Nephron progenitor cell (in vitro differentiated cells): ENCODE measurements at regions not wholly inside any gene's neighbourhood (a gene's known extent, or its start where the extent isn't known, plus 50 kb on each side); places are given as distances from the start of the nearest gene placed in this dataset.

ENCODE experiments used
- DNase-seq: peaks from one replicate; pipeline ENCODE4 v3.0.0; 2021
- H3K27ac Mint-ChIP-seq: 2 replicates; pipeline ENCODE4 v1.8.0; 2021; ENCODE audit warnings: mild to moderate bottlenecking, moderate library complexity, mixed read lengths
- H3K27me3 Mint-ChIP-seq: 2 replicates; pipeline ENCODE4 v1.8.0; 2021; ENCODE audit warnings: mild to moderate bottlenecking, low read depth, mixed read lengths; ENCODE audit not compliant: poor library complexity
- H3K36me3 Mint-ChIP-seq: 2 replicates; pipeline ENCODE4 v1.8.0; 2021; ENCODE audit warnings: low read depth, mixed read lengths
- H3K4me1 Mint-ChIP-seq: 2 replicates; pipeline ENCODE4 v1.8.0; 2021; ENCODE audit warnings: mixed read lengths
- H3K4me3 Mint-ChIP-seq: 2 replicates; pipeline ENCODE4 v1.8.0; 2021; ENCODE audit warnings: mild to moderate bottlenecking, moderate library complexity, mixed read lengths
- H3K9me3 Mint-ChIP-seq: 2 replicates; pipeline ENCODE4 v1.8.0; 2021; ENCODE audit warnings: mild to moderate bottlenecking, moderate library complexity, mixed read lengths
- CTCF ChIP-seq: fragments of 200-600 bp; sonication (generic); IDR thresholded peaks from 2 replicates; pipeline ENCODE4 v1.5.0; 2021; ENCODE audit warnings: antibody characterized with exemption

- Mint-ChIP-seq H3K27me3 (peaks cover 4% of the 10 kb centered on the region), H3K27ac (no peak overlapping the region), H3K4me3 (no peak overlapping the region), H3K9me3 (no peaks in the 10 kb centered on the region), H3K4me1 (peaks cover 2% of the 10 kb centered on the region), H3K36me3 (no peaks in the 10 kb centered on the region)
- no peak for DNase-seq
- TF ChIP-seq CTCF: no peak
These were observed 106.8 kb downstream of the CNTN3 start for GRCh38 chr3:74507691-74508090.

DNA sequence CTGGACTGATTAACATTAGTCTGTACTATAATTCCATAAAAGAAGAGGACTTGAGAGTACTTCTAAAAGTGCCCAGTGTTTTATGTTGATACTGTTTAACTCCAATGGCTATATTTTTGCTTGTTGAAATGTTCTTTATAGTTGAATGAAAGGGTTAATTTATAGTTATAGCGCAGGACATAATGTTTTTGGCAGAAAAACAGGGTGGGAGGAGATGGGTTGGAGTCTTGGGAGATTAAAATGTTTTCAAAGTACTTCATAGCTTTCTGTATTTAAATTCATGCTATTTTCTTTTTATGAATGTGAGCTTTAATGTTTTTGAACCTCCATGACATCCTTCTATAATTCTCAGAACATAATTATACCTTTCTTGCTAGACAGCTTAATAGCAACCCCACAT lies 108.2 kb downstream of the CNTN3 start:
- Mint-ChIP-seq H3K27me3 (peaks cover 4% of the 10 kb centered on the region), H3K4me3 (no peak overlapping the region), H3K9me3 (no peaks in the 10 kb centered on the region), H3K27ac (no peak overlapping the region), H3K36me3 (no peaks in the 10 kb centered on the region), H3K4me1 (peaks cover 6% of the 10 kb centered on the region)
- no peak for TF ChIP-seq CTCF
- DNase-seq: no peak

DNA sequence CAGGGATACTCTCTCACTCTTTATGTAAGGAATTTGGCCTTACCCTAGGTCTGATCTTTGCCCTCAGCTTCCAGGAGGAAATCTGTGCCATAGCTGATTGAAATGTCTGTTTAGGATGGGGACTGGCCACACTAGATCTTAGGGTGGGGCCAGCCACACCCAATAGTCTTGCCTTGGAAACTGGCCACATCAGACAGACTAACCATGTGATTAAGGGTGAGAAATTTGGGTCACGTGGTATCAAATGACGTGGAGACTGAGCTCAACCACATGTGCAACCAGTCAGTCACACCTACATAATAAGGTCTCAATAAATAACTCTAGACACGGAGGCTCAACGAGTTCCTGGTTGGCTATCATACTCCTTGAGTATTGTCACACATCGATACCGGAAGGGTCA lies 113.5 kb downstream of the CNTN3 start:
- no peak for TF ChIP-seq CTCF
- no peak for DNase-seq
- Mint-ChIP-seq H3K36me3 (no peaks in the 10 kb centered on the region), H3K9me3 (no peaks in the 10 kb centered on the region), H3K4me1 (peaks cover 6% of the 10 kb centered on the region), H3K27me3 (no peaks in the 10 kb centered on the region), H3K4me3 (no peak overlapping the region), H3K27ac (no peak overlapping the region)

DNA sequence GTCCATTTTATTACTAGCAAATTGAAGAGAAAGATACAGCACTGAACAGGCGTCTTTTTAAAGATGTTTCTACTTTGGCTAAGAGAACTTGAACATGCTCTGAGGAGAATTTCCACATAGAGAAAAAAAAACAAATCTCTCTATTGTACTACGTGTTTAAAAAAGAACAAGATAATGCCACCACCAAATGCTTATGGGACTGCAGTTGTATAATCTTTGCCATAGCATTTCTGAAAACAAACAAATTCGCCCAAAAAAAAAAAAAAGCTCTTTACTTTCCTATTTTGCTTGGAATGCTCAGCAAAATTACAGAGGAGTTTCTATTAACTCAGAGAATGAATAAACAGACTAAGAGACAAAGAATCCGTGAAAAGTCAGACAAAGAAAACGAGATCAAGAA lies 114.2 kb downstream of the CNTN3 start:
- Mint-ChIP-seq H3K4me3 (no peak overlapping the region), H3K4me1 (peaks cover 6% of the 10 kb centered on the region), H3K27ac (no peak overlapping the region), H3K36me3 (no peaks in the 10 kb centered on the region), H3K9me3 (no peaks in the 10 kb centered on the region), H3K27me3 (no peaks in the 10 kb centered on the region)
- no peak for TF ChIP-seq CTCF
- DNase-seq: no peak

GRCh38 chr3:74491874-74492273 lies 122.6 kb downstream of the CNTN3 start:
- no peak for DNase-seq
- Mint-ChIP-seq H3K9me3 (no peaks in the 10 kb centered on the region), H3K36me3 (no peaks in the 10 kb centered on the region), H3K27ac (no peak overlapping the region), H3K27me3 (no peaks in the 10 kb centered on the region), H3K4me3 (no peak overlapping the region), H3K4me1 (no peaks in the 10 kb centered on the region)
- TF ChIP-seq CTCF: no peak

GRCh38 chr3:74489050-74489792 lies 125.2 kb downstream of the CNTN3 start:
- H3K27me3 Mint-ChIP-seq: no peaks in the 10 kb centered on the region
- no peaks in the 10 kb centered on the region for H3K9me3 Mint-ChIP-seq
- no peaks in the 10 kb centered on the region for H3K4me1 Mint-ChIP-seq
- no peak for TF ChIP-seq CTCF
- no peak for DNase-seq
- no peak overlapping the region for H3K27ac Mint-ChIP-seq
- H3K4me3 Mint-ChIP-seq: no peak overlapping the region
- no peaks in the 10 kb centered on the region for H3K36me3 Mint-ChIP-seq
